ENCODE measurements at regions not wholly inside any gene's neighbourhood (a gene's known extent, or its start where the extent isn't known, plus 50 kb on each side); places are given as distances from the start of the nearest gene placed in this dataset.

GRCh38 chr10:4692206-4692605 is 133.8 kb upstream of the AKR1E2 start:
- H3K27ac ChIP-seq, result peak overlapping the region; percentile 93
- DNase-seq (ENCODE audit: low read depth, low spot score), result no peak

- H3K27ac ChIP-seq, result peak overlapping the region; percentile 93
- no peak for DNase-seq (ENCODE audit: low read depth, low spot score)
Observed at GRCh38 chr10:4691776-4692175, 134.2 kb upstream of the AKR1E2 start.

DNA sequence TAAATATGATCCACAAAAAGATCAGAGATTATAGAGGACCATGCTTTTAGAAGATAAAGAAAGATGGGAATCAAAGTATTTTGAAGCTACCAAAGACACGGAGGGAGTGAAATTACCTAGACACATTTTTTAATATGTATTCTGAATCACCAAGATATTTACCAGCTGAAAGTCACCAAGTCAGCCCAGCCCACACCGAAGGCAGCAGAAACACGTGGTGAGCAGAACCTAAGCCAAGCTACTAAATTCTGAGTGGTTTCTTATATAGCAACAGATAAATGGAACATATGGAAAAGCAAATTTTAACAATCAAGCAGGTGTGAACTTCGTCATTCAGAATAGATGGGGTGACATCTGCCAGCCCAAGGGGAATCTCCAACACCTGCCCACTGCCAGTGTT is 134.7 kb upstream of the AKR1E2 start:
- DNase-seq (ENCODE audit: low read depth, low spot score), result no peak
- peak overlapping the region; percentile 93 for H3K27ac ChIP-seq

DNA sequence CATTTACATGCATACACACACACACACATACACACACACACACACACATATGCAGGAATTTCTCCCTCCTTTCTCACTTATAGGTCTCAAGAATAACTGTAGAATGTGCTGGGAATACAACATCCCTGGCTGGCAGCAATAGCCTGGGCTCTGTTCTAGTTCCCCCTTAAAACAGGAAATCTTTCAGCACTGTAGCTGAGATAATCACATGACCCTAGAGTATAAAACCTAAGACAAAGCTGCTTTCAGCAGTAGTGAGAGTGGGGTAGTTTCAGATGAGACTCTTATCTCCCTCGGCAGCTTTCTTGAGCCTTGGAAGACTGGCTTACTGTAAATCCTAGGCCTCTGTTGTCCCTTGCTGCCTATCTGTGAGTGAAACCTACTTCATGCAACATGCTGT is 137.4 kb upstream of the AKR1E2 start:
- H3K27ac ChIP-seq, result peak overlapping the region; percentile 98
- DNase-seq (ENCODE audit: low read depth, low spot score), result no peak

DNA sequence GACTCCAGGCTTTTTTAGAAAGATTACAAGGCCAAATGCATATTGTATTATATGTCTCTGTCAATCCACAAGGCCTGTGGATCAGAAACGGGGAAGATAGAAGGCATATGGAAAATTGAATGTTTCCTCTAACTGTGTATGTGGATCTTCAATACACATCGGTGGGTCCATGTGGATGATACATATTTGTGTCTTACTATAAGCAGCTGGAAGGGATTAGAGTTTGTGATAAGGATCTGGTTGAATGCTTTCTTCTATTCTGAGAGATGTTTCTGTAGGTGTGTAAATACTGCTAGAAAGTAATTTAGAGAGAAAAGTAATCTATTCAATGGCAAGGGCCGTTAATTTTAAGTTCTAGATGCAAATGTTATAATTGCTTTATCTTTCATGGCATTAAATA is 137.8 kb upstream of the AKR1E2 start:
- H3K27ac ChIP-seq, result peak overlapping the region; percentile 98
- no peak for DNase-seq (ENCODE audit: low read depth, low spot score)

- peak overlapping the region; percentile 98 for H3K27ac ChIP-seq
- no peak for DNase-seq (ENCODE audit: low read depth, low spot score)
Observed at GRCh38 chr10:4687397-4687796, 138.6 kb upstream of the AKR1E2 start.

DNA sequence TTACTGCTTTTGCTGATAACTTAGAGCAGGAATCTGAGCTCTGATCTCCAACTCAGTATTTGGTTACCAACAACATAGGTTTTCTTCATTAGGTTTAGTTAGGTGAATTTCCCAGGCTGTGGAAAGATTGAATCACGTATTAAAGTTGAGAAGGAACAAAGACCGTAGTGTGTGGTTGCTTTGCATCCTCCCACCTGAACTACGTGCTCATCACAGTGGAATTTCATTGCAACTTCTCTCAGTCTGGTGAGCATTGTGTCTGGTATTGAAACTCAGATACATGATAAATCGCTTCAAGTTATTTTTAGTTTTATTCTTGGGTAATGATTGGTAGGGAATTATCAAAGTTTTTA is 139.4 kb upstream of the AKR1E2 start:
- H3K27ac ChIP-seq, result peak overlapping the region; percentile 98
- DNase-seq (ENCODE audit: low read depth, low spot score), result peak; percentile 98

GRCh38 chr10:4685904-4686643 is 139.9 kb upstream of the AKR1E2 start:
- H3K27ac ChIP-seq, result peak overlapping the region; percentile 98
- DNase-seq (ENCODE audit: low read depth, low spot score), result no peak

DNA sequence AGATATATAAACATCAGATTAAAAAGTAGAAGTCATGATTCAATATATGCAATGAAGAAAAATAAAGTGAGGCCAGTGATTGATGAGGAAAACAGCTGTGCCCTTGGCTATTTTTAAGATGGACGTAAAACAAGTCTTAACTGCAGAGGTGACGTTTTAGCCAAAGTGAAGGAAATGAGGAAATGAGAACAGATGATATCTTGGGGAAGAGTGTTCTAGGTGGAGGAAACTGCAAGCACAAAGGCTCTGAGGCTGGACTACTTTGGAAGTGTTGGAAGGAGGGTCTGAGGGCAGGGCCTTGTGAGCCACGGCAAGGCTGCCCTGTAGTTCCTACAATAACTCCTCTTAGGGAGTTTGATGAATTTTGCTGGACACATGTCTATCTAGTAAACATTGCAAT is 140.5 kb upstream of the AKR1E2 start:
- DNase-seq (ENCODE audit: low read depth, low spot score), result no peak
- H3K27ac ChIP-seq, result peak overlapping the region; percentile 98

DNA sequence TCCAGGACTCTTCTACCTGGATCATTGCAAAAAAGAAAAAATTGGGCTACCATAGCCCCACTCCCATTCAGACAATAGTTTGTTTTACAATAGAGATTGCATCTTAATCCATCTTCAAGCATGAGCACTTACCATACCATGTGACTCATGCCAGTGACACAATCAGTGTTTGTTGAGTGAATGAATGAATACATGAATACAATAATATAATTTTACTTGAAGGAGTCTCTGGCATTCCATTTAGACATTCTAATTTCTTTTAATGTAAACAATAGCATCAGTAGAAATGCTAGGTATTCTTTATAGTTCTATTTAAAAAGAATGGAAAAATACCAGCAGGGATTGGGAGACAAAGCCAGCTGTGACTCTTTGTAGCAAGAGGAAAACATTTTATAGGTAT is 141.6 kb upstream of the AKR1E2 start:
- H3K27ac ChIP-seq, result peak overlapping the region; percentile 98
- DNase-seq (ENCODE audit: low read depth, low spot score), result no peak

DNA sequence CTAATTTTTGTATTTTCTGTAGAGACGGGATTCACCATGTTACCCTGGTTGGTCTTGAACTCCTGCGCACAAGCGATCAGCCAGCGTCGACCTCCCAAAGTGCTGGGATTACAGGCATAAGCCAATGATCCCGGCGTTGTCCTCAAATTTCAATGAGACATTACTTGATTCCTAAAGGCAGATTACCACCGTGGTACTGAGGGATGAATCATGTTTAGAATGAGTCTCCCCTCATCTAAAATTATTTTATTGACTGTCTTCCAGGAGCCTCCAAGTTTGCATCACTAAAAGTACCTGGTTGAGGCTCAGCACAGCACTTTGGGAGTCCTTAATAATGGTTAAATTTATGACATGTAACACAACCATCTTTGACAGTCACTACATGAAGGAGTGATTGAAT is 142.2 kb upstream of the AKR1E2 start:
- DNase-seq (ENCODE audit: low read depth, low spot score), result no peak
- peak overlapping the region; percentile 98 for H3K27ac ChIP-seq

DNA sequence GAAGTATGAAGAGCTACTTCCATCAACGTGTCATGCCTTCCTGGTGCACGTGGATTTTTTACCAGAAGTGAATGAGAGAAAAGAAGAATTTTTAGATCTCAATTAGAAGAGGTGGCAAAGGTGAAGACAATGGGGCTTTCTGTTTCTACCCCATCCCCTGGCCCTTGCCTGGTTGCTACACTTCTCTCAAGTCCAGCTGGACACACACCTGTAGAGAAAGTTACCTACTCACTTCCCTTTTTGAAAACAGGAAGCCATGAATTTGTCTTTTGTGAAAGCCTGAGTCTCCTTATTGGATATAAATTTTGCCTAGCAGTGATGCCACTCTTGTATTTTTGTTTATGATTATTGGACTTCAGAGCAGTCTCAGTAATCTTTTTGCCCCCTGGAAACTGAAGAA is 142.9 kb upstream of the AKR1E2 start:
- no peak for DNase-seq (ENCODE audit: low read depth, low spot score)

GRCh38 chr10:4678951-4679671 is 146.9 kb upstream of the AKR1E2 start:
- H3K27ac ChIP-seq, result peak overlapping the region; percentile 98

More for the DNA sequence above, 142.9 kb upstream of the AKR1E2 start:
- peak overlapping the region; percentile 98 for H3K27ac ChIP-seq

DNA sequence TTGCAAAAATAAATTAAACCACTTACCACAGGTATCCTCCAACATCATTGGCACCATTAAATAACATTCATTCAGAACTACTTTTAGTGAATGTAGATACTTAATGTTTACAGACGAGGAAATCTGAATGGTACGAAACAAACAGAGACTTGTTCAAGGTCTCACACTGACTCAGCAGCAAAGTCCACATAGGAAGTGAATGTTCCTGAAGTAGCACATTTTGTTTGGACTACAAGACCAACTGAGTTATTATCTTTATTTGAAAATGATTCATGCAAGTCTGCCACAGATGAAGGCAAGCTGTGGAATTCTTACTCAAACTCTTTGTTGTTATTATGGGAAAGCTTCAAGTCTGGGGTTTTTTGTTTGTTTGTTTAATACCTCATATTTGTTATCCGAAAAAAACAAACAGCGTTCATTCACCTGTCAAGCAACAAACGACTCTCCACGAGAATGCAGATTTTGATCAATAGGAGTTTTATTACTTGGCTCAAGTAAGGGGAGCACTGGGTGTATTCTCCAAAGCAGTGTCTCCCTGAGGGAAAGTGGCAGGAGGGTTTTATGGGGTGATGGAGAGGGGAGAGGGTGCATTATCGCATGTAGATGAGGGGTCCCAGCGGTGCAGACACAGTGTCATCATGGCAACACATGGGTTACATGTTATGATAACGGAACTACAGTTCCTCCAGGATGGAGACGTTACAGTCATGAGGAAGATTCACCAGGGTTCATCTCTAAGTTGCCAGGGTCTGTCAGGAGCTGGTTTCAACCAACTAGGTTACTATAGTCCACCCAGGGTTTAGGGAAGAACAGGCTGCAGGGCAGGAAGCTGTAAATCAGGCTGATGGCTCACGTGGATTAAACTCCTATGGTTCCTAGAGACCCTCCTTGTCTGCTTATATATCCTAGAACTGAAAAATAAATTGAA is 147.7 kb upstream of the AKR1E2 start:
- peak overlapping the region; percentile 98 for H3K27ac ChIP-seq
- DNase-seq (ENCODE audit: low read depth, low spot score), result peak; percentile 98

More at GRCh38 chr10:4678951-4679671, 146.9 kb upstream of the AKR1E2 start:
- DNase-seq (ENCODE audit: low read depth, low spot score), result no peak

DNA sequence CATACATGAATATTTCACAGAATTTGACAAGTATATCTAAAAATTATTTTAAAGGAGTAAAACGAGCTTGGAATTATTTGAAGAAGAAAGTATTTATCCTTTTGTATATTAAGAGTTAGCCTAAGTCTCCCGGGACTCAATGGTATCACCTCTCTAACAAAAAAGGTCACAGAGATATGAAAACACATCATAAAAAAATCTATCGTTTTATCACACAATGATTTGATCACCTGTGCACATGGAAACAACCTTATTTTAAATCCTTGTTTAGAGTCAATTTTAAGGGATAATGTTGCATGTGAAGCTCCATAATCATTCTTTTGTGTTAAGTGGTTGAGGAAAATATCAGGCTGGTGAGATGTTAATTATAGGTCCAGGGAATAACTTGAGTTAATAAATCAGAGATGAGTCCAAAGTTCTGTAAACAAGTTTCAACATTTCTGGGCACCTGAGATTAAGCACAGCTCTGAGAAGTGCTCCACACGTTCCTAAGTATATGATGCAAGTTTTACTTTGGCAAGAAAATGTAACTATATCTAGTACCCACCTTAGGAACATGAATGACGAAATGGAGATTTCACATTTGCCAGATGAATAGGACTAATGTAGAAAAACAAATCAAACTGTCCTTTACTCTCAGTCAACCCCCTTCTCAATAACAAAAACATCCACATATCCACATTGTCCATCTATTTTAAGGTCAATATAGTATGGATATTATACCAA is 148.5 kb upstream of the AKR1E2 start:
- DNase-seq (ENCODE audit: low read depth, low spot score), result peak; percentile 94
- H3K27ac ChIP-seq, result peak overlapping the region; percentile 98

- no peak for DNase-seq (ENCODE audit: low read depth, low spot score)
- peak overlapping the region; percentile 98 for H3K27ac ChIP-seq
Observed at GRCh38 chr10:4676566-4676965, 149.4 kb upstream of the AKR1E2 start.

- H3K27ac ChIP-seq, result peak overlapping the region; percentile 98
Observed at GRCh38 chr10:4675808-4676207, 150.2 kb upstream of the AKR1E2 start.

GRCh38 chr10:4673279-4674040 is 152.5 kb upstream of the AKR1E2 start:
- H3K27ac ChIP-seq, result peak overlapping the region; percentile 98
- DNase-seq (ENCODE audit: low read depth, low spot score), result no peak

More at GRCh38 chr10:4675808-4676207, 150.2 kb upstream of the AKR1E2 start:
- DNase-seq (ENCODE audit: low read depth, low spot score), result no peak

GRCh38 chr10:4672201-4672600 is 153.8 kb upstream of the AKR1E2 start:
- peak overlapping the region; percentile 98 for H3K27ac ChIP-seq
- no peak for DNase-seq (ENCODE audit: low read depth, low spot score)

Measured in epithelial cell of prostate (primary cell).